ENCODE measurements at regions not wholly inside any gene's neighbourhood (a gene's known extent, or its start where the extent isn't known, plus 50 kb on each side); places are given as distances from the start of the nearest gene placed in this dataset.

GRCh38 chr21:28747464-28747863 is 245.2 kb downstream of the LTN1 start:
- DNase-seq = no peak

GRCh38 chr21:28746166-28746565 is 246.5 kb downstream of the LTN1 start:
- DNase-seq = no peak

GRCh38 chr21:28745131-28746016 is 247.3 kb downstream of the LTN1 start:
- DNase-seq = peak; percentile 63

- no peak for DNase-seq
Observed at GRCh38 chr21:28743723-28744122, 249.0 kb downstream of the LTN1 start.

- DNase-seq = no peak
Observed at GRCh38 chr21:28742527-28742926, 250.2 kb downstream of the LTN1 start.

GRCh38 chr21:28740125-28740524 is 252.6 kb downstream of the LTN1 start:
- no peak for DNase-seq

- DNase-seq = no peak
Observed at GRCh38 chr21:28738882-28739281, 253.8 kb downstream of the LTN1 start.

GRCh38 chr21:28738420-28738704 is 254.3 kb downstream of the LTN1 start:
- no peak for DNase-seq

GRCh38 chr21:28737674-28738419 is 254.8 kb downstream of the LTN1 start:
- DNase-seq = no peak

GRCh38 chr21:28734522-28735175 is 258.0 kb downstream of the LTN1 start:
- DNase-seq = no peak

GRCh38 chr21:28731700-28732321 is 260.9 kb downstream of the LTN1 start:
- no peak for DNase-seq

- DNase-seq = no peak
Observed at GRCh38 chr21:28729887-28730286, 262.8 kb downstream of the LTN1 start.

GRCh38 chr21:28727809-28728208 is 264.9 kb downstream of the LTN1 start:
- no peak for DNase-seq

- DNase-seq = no peak
Observed at GRCh38 chr21:28725396-28725795, 267.3 kb downstream of the LTN1 start.

- DNase-seq = no peak
Observed at GRCh38 chr21:28723646-28724045, 269.0 kb downstream of the LTN1 start.

- DNase-seq = no peak
Observed at GRCh38 chr21:28719723-28720122, 273.0 kb downstream of the LTN1 start.

GRCh38 chr21:28714777-28715464 is 277.8 kb downstream of the LTN1 start:
- DNase-seq = no peak

- DNase-seq = no peak
Observed at GRCh38 chr21:28712411-28712810, 280.3 kb downstream of the LTN1 start.

- no peak for DNase-seq
Observed at GRCh38 chr21:28705616-28706015, 287.1 kb downstream of the LTN1 start.

GRCh38 chr21:28704746-28705145 is 287.9 kb downstream of the LTN1 start:
- DNase-seq = no peak

- no peak for DNase-seq
Observed at GRCh38 chr21:28703861-28704260, 288.8 kb downstream of the LTN1 start.

GRCh38 chr21:28699596-28700259 is 292.9 kb downstream of the LTN1 start:
- no peak for DNase-seq
